PC-3 (cell line): ENCODE measurements at regions not wholly inside any gene's neighbourhood (a gene's known extent, or its start where the extent isn't known, plus 50 kb on each side); places are given as distances from the start of the nearest gene placed in this dataset.

Experiments
- EZH2 ChIP-seq: fragments of 300-600 bp; sonication (generic); IDR thresholded peaks from one replicate; pipeline ENCODE4 v1.6.1; 2017; ENCODE audit warnings: antibody characterized with exemption, mild to moderate bottlenecking, low read length; ENCODE audit not compliant: unreplicated experiment
- TF ChIP-seq, protein P1 (sequence below): fragments of 300-600 bp; sonication (generic); conservative IDR thresholded peaks from 2 replicates; pipeline ENCODE4 v1.5.1; 2017; ENCODE audit warnings: antibody characterized with exemption, low read depth, mild to moderate bottlenecking, low read length

- TF ChIP-seq, protein P1, sequence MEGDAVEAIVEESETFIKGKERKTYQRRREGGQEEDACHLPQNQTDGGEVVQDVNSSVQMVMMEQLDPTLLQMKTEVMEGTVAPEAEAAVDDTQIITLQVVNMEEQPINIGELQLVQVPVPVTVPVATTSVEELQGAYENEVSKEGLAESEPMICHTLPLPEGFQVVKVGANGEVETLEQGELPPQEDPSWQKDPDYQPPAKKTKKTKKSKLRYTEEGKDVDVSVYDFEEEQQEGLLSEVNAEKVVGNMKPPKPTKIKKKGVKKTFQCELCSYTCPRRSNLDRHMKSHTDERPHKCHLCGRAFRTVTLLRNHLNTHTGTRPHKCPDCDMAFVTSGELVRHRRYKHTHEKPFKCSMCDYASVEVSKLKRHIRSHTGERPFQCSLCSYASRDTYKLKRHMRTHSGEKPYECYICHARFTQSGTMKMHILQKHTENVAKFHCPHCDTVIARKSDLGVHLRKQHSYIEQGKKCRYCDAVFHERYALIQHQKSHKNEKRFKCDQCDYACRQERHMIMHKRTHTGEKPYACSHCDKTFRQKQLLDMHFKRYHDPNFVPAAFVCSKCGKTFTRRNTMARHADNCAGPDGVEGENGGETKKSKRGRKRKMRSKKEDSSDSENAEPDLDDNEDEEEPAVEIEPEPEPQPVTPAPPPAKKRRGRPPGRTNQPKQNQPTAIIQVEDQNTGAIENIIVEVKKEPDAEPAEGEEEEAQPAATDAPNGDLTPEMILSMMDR: no peak
- TF ChIP-seq EZH2: no peak
Observed at GRCh38 chr3:40876009-40876408, 323.3 kb upstream of the CTNNB1 start.
